ENCODE measurements at regions not wholly inside any gene's neighbourhood (a gene's known extent, or its start where the extent isn't known, plus 50 kb on each side); places are given as distances from the start of the nearest gene placed in this dataset.

- TF ChIP-seq CTCF (conservative IDR thresholded peaks at IDR 0.05; ENCODE audit: low read depth, low read length), result no peak
- TF ChIP-seq EZH2 (IDR thresholded peaks at IDR 0.05; ENCODE audit: low read length, unreplicated experiment), result no peak
Measured at GRCh38 chr2:9145752-9146430, 60.7 kb upstream of the ASAP2 start.

Data from PC-3 (cell line).